ENCODE measurements at regions not wholly inside any gene's neighbourhood (a gene's known extent, or its start where the extent isn't known, plus 50 kb on each side); places are given as distances from the start of the nearest gene placed in this dataset.

DNA sequence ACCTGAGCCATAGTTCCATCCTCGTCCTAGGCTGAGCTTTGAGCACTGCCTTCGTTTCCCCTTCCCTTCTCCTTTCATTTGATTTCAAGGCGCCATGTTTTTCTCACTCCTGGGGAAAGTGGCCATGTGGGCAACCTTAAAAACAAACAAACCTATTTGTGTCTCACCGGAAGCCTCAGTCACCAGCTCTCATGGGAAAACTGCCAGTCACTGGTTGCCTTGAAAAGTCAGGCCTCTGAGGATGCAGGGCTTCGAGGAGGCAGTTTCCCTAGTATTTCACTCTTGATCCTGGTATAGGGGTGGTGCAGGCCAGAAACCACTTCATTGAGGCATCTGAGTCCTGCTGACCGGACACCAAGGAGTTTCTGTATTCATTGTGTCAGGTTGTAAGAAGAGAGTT, 59.2 kb upstream of the TRIB2 start:
- ATAC-seq, result no peak

DNA sequence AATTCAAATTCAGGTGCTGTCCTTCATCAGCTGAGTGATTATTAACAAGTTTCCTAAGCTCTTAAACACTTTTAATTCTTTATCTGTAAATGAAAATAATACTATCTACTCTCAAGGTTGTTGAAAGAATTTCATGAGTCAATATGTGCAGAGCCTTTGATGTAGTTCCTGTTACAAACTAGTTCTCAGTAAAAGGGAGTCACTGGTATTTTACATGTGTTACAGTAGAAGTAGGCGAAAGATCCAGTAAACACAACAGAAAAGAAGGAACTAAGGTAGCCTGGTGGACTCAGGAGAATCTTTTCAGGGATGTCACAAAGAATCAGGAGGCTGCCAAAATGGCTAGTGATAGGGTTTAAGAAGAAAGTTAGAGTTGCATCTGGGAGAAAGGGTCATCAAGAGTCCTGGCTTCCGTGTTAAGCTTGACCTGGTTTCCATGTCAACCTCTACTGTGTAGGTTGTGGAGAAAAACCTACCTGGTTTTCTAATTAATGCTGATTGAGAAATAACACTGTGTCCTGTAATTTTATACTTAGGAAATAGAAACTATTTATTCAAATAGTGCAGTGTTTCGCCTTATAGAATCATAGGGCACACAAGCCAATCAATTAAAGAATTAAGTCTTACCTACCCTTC, 58.3 kb upstream of the TRIB2 start:
- ATAC-seq, result peak; percentile 76 to 94

DNA sequence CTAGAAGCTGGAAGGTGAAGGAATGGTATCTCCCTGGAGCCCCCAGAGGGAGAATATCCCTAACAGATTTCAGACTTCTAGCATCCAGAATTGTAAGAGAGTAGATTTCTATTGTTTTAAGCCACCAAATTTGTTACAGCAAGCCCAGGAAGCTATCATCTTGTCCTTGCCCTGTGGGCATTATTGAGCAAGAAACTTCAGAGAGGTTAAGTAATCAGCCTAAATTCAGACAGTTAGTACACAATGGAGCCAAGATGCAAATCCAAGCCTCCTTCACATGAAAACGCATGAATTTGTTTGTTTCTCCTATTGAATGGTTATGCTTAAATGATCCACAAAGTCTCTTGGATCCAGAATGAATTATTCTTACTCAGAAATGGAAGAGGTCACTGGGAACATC, 55.2 kb upstream of the TRIB2 start:
- ATAC-seq, result no peak

GRCh38 chr2:12663306-12664037, 53.3 kb upstream of the TRIB2 start:
- no peak for ATAC-seq

GRCh38 chr2:12665334-12665733, 51.4 kb upstream of the TRIB2 start:
- ATAC-seq, result no peak

DNA sequence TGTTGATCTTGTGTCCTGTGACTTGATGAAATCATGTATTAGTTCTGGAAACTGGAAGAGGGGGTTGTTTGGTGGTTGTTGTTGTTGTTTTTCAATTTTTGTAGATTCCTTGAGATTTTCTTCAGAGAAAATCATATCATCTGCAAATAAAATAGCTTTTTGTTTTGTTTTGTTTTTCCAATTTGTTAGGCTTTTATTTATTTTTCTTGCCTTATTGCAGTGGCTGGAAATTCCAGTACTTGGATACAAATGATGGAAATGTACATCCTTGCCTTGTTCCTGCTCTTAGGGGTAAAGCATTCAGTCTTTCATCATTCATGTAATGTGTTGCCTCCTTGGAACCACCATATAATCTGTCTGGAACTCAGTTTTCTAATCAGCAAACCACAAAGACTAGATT, 50.3 kb upstream of the TRIB2 start:
- ATAC-seq, result no peak
